GM18868 (cell line): ENCODE measurements at regions not wholly inside any gene's neighbourhood (a gene's known extent, or its start where the extent isn't known, plus 50 kb on each side); places are given as distances from the start of the nearest gene placed in this dataset.
A peak's percentile ranks its signal among the peaks of the same experiment; 100 is the strongest.
"Not testable (repeated sequence)": the region's sequence is repeated elsewhere in the genome, so short reads cannot be mapped to it uniquely, and the experiment has no call there.

Source experiments
- ATAC-seq: cut with Tn5 transposase; IDR thresholded peaks from one replicate; pipeline ENCODE4 v1.9.1; 2021; ENCODE audit warnings: mild to moderate bottlenecking, moderate library complexity; ENCODE audit not compliant: unreplicated experiment

- ATAC-seq = no peak
Measured at GRCh38 chr2:190584980-190585661, 50.6 kb upstream of the NEMP2 start.

GRCh38 chr2:190587106-190587505 lies 52.6 kb upstream of the NEMP2 start:
- no peak for ATAC-seq

GRCh38 chr2:190589008-190589407 lies 54.5 kb upstream of the NEMP2 start:
- ATAC-seq = peak; percentile 75

GRCh38 chr2:190591437-190591836 lies 56.9 kb upstream of the NEMP2 start:
- ATAC-seq = no peak

- no peak for ATAC-seq
Measured at GRCh38 chr2:190592831-190593230, 56.1 kb upstream of the NAB1 start.

- not testable (repeated sequence) for ATAC-seq
Measured at GRCh38 chr2:190595879-190596278, 53.0 kb upstream of the NAB1 start.

GRCh38 chr2:190596993-190597392 lies 51.9 kb upstream of the NAB1 start:
- ATAC-seq = no peak

GRCh38 chr2:190598621-190599020 lies 50.3 kb upstream of the NAB1 start:
- ATAC-seq = no peak

GRCh38 chr2:190599073-190599472 lies 49.8 kb upstream of the NAB1 start:
- peak; percentile 60 for ATAC-seq
